Thoracic aorta (tissue), 2 donors: ENCODE measurements at regions not wholly inside any gene's neighbourhood (a gene's known extent, or its start where the extent isn't known, plus 50 kb on each side); places are given as distances from the start of the nearest gene placed in this dataset.

Experiments used
- ATAC-seq: fragments of 150-250 bp; one replicate; pipeline ENCODE4 v1.8.0; 2017; ENCODE audit warnings: low read depth; ENCODE audit not compliant: insufficient number of reproducible peaks, low FRiP score
- DNase-seq: peaks from one replicate; pipeline ENCODE4 v3.0.0-alpha.2; 2020; ENCODE audit warnings: low spot score
- H3K27ac ChIP-seq, 2 donors: fragments of 200-600 bp; sonication (generic); 1 replicate in 1 of 2; 2 replicates in 1 of 2; pipeline ENCODE4 v1.5.1; 2016; ENCODE audit warnings: mild to moderate bottlenecking in 2 of 2, moderate library complexity in 2 of 2
- H3K27me3 ChIP-seq: fragments of 200-600 bp; sonication (generic); replicated peaks from 2 replicates; pipeline ENCODE4 v1.6.0; 2016; ENCODE audit warnings: mild to moderate bottlenecking; ENCODE audit not compliant: insufficient read depth
- H3K36me3 ChIP-seq: fragments of 200-600 bp; sonication (generic); one replicate; pipeline ENCODE4 v1.5.1; 2016
- H3K4me1 ChIP-seq, 2 donors: fragments of 200-600 bp; sonication (generic); 1 replicate in 1 of 2; 2 replicates in 1 of 2; pipeline versions ENCODE4 v1.5.1 to v1.6.0; 2016; ENCODE audit warnings: low read depth in 2 of 2, mild to moderate bottlenecking in 1 of 2; ENCODE audit not compliant: control insufficient read depth in 1 of 2
- H3K4me3 ChIP-seq: fragments of 200-600 bp; sonication (generic); 2 replicates; pipeline ENCODE4 v1.5.1; 2016; ENCODE audit warnings: mild to moderate bottlenecking
- H3K9me3 ChIP-seq: fragments of 200-600 bp; sonication (generic); 2 replicates; pipeline ENCODE4 v1.5.1; 2016
- CTCF ChIP-seq: fragments of 200-600 bp; sonication (generic); IDR thresholded peaks from one replicate; pipeline ENCODE4 v1.5.1; 2019; ENCODE audit warnings: antibody characterized with exemption

- TF ChIP-seq CTCF, result no peak
- Histone ChIP-seq H3K36me3 (no peaks in the 10 kb centered on the region), H3K4me1 (no peaks in the 10 kb centered on the region), H3K27ac (no peak overlapping the region), H3K4me3 (no peak overlapping the region), H3K27me3 (no peaks in the 10 kb centered on the region), H3K9me3 (no peaks in the 10 kb centered on the region)
- DNase-seq (no peak), ATAC-seq (no peak)
These were observed 748.3 kb downstream of the C12orf50 start for GRCh38 chr12:87280893-87281292.

DNA sequence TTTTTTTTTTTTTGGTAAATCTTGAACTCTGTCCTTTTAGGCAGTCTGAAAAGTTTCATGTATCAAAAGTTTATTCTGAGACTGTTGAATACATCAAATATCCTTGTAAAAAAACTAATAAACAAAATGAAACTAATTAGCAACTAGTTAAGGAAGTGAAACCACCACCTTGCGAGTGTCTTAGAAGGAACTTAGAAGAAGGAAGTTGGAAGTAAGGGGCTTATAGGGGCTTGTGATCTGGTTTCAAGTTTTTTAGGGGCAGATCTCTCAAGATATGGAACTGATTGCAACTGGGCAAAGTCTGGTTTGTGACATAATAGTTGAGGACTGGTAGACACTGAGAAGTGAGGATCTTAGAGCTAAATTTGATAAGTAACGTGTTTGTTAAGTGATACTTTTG, 748.8 kb downstream of the C12orf50 start:
- no peaks in the 10 kb centered on the region for H3K4me1 ChIP-seq

DNA sequence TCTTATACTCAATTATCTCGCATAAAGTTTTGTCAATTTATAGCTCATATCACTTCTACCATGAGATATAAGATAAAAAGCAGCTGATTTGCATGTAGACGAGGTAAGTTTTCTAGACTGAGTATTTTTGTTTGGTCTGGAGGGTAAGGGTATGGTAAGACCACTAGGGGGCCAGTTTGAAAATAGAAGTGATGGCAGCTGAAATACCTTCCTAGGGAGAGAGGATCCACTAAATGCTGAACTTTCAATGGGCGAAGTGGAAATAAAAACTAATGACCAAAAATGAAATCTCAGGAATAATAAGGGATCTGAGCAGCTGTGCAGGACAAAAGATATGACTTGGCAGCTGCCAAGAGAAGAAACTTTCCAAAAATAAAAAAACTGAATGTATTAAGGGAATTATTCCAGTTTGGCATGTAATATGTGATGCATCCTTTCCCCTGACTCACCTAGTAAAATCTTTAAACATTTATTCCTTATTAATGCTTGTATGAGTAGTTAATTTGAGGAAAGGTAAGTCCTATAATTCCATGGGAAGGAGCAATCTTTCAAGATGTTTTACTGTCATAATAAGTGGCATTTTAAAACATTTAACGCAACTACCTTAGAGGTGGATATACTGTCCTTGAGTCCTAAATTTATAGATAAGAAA, 754.5 kb downstream of the C12orf50 start:
- Histone ChIP-seq H3K4me3 (no peak overlapping the region), H3K36me3 (no peaks in the 10 kb centered on the region), H3K27ac (no peak overlapping the region), H3K9me3 (no peaks in the 10 kb centered on the region), H3K4me1 (peaks cover 0 to 3% of the 10 kb centered on the region in 2 donors), H3K27me3 (no peaks in the 10 kb centered on the region)
- ATAC-seq, result no peak
- TF ChIP-seq CTCF, result peak; percentile 44
- DNase-seq, result no peak

More for the DNA sequence above, 748.8 kb downstream of the C12orf50 start:
- no peak overlapping the region for H3K4me3 ChIP-seq
- H3K27me3 ChIP-seq, result no peaks in the 10 kb centered on the region
- no peak for DNase-seq
- no peak for ATAC-seq
- no peak for TF ChIP-seq CTCF
- H3K27ac ChIP-seq, result no peak overlapping the region
- H3K9me3 ChIP-seq, result no peaks in the 10 kb centered on the region
- no peaks in the 10 kb centered on the region for H3K36me3 ChIP-seq

- DNase-seq (no peak), ATAC-seq (no peak)
- Histone ChIP-seq H3K27me3 (no peaks in the 10 kb centered on the region), H3K9me3 (no peaks in the 10 kb centered on the region), H3K4me1 (peaks cover 0 to 3% of the 10 kb centered on the region in 2 donors), H3K4me3 (no peak overlapping the region), H3K36me3 (no peaks in the 10 kb centered on the region), H3K27ac (no peak overlapping the region)
- TF ChIP-seq CTCF, result no peak
These were observed 756.4 kb downstream of the C12orf50 start for GRCh38 chr12:87272851-87273250.

DNA sequence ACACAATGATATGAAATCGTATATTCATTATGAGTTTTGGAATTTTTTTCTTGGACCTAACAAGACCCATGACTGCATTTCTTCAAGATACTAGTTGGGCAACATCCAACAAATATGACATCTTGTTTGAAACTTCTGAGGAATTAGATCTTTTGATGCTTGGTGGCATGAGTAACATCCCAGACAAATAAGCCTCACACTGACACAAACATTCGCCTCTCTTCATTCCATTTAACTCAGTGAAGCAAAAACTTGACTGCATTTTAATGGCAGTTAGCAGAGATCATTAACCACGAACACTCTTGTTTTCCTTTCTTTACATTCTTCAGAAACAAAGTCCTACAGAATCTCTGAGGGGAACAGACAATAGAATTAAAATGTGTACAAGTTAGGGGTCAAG, 758.3 kb downstream of the C12orf50 start:
- H3K36me3 ChIP-seq, result no peaks in the 10 kb centered on the region
- no peak for TF ChIP-seq CTCF
- no peak overlapping the region for H3K27ac ChIP-seq

More for the DNA sequence above, 758.3 kb downstream of the C12orf50 start:
- Histone ChIP-seq H3K27me3 (no peaks in the 10 kb centered on the region), H3K9me3 (no peaks in the 10 kb centered on the region), H3K4me3 (no peak overlapping the region), H3K4me1 (peaks cover 0 to 3% of the 10 kb centered on the region in 2 donors)
- ATAC-seq, result no peak
- no peak for DNase-seq
